ENCODE measurements at regions not wholly inside any gene's neighbourhood (a gene's known extent, or its start where the extent isn't known, plus 50 kb on each side); places are given as distances from the start of the nearest gene placed in this dataset.

DNA sequence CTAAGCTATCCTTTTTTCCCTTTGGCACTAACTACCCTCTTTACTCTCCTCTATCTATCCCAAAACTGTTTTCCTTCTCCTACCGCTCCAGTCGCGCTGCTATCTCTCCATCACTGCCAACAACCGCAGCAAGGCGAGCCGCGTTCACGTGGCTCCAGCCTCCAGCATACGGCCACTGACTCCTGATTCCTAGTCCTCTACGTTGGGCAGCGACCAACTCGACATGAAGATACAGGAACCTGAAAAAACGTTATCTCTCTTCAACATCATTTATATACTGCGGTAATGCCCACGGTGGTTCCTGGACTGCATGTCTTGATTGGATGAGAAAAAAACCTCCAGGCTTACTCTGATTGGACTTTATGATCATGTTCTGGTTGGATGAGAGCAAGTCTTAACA lies 129.5 kb downstream of the ZNF716 start:
- WGBS, 2 experiments (ENCODE audit: extremely low coverage in 1 of 2, insufficient coverage in 1 of 2, insufficient read length in 1 of 2, insufficient replicate concordance in 2 of 2, low coverage in 1 of 2, low lambda C conversion rate in 2 of 2, missing lambda C conversion rate in 1 of 2): 86% methylated on average over 15 of the region's 15 CpGs; no CpG with 5 or more reads in 1 of the 2 experiments
- no peak overlapping the region for H2BK20ac ChIP-seq (ENCODE audit: low read length)
- no peak overlapping the region for H3K9ac ChIP-seq (replicated peaks in 1 of 4; ENCODE audit: extremely low read depth in 1 of 4, low read depth in 3 of 4, low read length in 3 of 4)
- H3K56ac ChIP-seq (replicated peaks; ENCODE audit: insufficient read length, low read depth, low read length): no peak overlapping the region
- H3K18ac ChIP-seq (ENCODE audit: extremely low read depth, low read length): no peak overlapping the region
- no peaks in the 10 kb centered on the region for H3K4me1 ChIP-seq (replicated peaks in 1 of 4; ENCODE audit: control insufficient read depth in 3 of 4, insufficient read depth in 4 of 4, low read length in 3 of 4)
- H3K36me3 ChIP-seq (ENCODE audit: control insufficient read depth in 2 of 4, insufficient read depth in 4 of 4, low read length in 3 of 4): no peaks in the 10 kb centered on the region
- no peak overlapping the region for H2BK120ac ChIP-seq (replicated peaks; ENCODE audit: low read depth, low read length)
- no peaks in the 10 kb centered on the region for H3K79me2 ChIP-seq (ENCODE audit: control insufficient read depth in 1 of 2, insufficient read depth in 2 of 2, low read length in 2 of 2)
- H3K27me3 ChIP-seq (replicated peaks in 1 of 4; ENCODE audit: control insufficient read depth in 3 of 4, extremely low read depth in 1 of 4, insufficient read depth in 3 of 4, low read length in 3 of 4): no peaks in the 10 kb centered on the region
- CTCF ChIA-PET (ENCODE audit: partially characterized antibody): no interaction called here
- no peak overlapping the region for H3K23ac ChIP-seq (ENCODE audit: insufficient read length)
- H2BK15ac ChIP-seq (ENCODE audit: low read length): no peak overlapping the region
- no peaks in the 10 kb centered on the region for H4K20me1 ChIP-seq (replicated peaks in 1 of 2; ENCODE audit: control insufficient read depth in 1 of 2, insufficient read depth in 2 of 2, low read length in 2 of 2)
- no peak overlapping the region for H4K91ac ChIP-seq (replicated peaks; ENCODE audit: insufficient read length, low read length)
- H4K8ac ChIP-seq (ENCODE audit: extremely low read depth, insufficient read depth, low read length): no peak overlapping the region
- H2BK12ac ChIP-seq (ENCODE audit: low read depth, low read length): no peak overlapping the region
- H3K9me3 ChIP-seq (ENCODE audit: insufficient read depth in 2 of 2, low read depth in 1 of 2, low read length in 1 of 2): peaks cover 20 to 42% of the 10 kb centered on the region in 2 experiments; a peak in 3 of 4 replicates
- no peak overlapping the region for H2BK5ac ChIP-seq (ENCODE audit: low read depth, low read length)
- no peak overlapping the region for H2AFZ ChIP-seq (ENCODE audit: low read length)
- H3K4ac ChIP-seq (replicated peaks; ENCODE audit: insufficient read length, low read depth, low read length): no peak overlapping the region
- no peak overlapping the region for H2AK5ac ChIP-seq (ENCODE audit: low read depth, low read length)
- no peak overlapping the region for H3K27ac ChIP-seq (ENCODE audit: low read depth, low read length)
- POLR2A ChIA-PET (ENCODE audit: partially characterized antibody): no interaction called here
- H3K79me1 ChIP-seq (ENCODE audit: low read depth, low read length): no peaks in the 10 kb centered on the region
- FAIRE-seq: no peak
- no peak overlapping the region for H4K5ac ChIP-seq (ENCODE audit: insufficient read length, low read depth, low read length)
- no peak for DNase-seq (ENCODE audit: low read depth in 1 of 2, low spot score in 2 of 2)
- H3K4me2 ChIP-seq (ENCODE audit: insufficient read depth in 1 of 2, low read depth in 2 of 2, low read length in 2 of 2): no peak overlapping the region
- no peak overlapping the region for H3K4me3 ChIP-seq (ENCODE audit: extremely low read depth in 1 of 4, insufficient read depth in 2 of 4, low read depth in 3 of 4, low read length in 4 of 4)
- H3K14ac ChIP-seq (ENCODE audit: insufficient read length): no peak overlapping the region
- H3K23me2 ChIP-seq (ENCODE audit: low read depth, low read length): no peaks in the 10 kb centered on the region
- TF ChIP-seq FOSL1 (IDR thresholded peaks at IDR 0.05; ENCODE audit: insufficient read depth, low read depth, low read length) (no peak), HDAC2 (IDR thresholded peaks at IDR 0.05; ENCODE audit: borderline replicate concordance in 1 of 2, low read depth in 2 of 2, low read length in 2 of 2) (no peak), TEAD4 (IDR thresholded peaks at IDR 0.05; ENCODE audit: low read depth, low read length) (no peak), SAP30 (IDR thresholded peaks at IDR 0.05; ENCODE audit: insufficient read depth, insufficient replicate concordance, low read length) (no peak), KDM4A (IDR thresholded peaks at IDR 0.05; ENCODE audit: low read depth, low read length, severe bottlenecking) (no peak), YY1 (IDR thresholded peaks at IDR 0.05; ENCODE audit: low read depth, low read length) (no peak), SIN3A (conservative IDR thresholded peaks at IDR 0.05 in 1 of 2, IDR thresholded peaks at IDR 0.05 in 1 of 2; ENCODE audit: low read depth in 1 of 2, low read length in 2 of 2) (no peak), JUN (IDR thresholded peaks at IDR 0.05; ENCODE audit: low read depth, low read length) (no peak), RXRA (IDR thresholded peaks at IDR 0.05; ENCODE audit: insufficient read depth, low read depth, low read length) (no peak), KDM5A (IDR thresholded peaks at IDR 0.05; ENCODE audit: low read length) (no peak), PHF8 (conservative IDR thresholded peaks at IDR 0.05; ENCODE audit: low read depth, low read length) (no peak)
- TF ChIP-seq, protein P1, sequence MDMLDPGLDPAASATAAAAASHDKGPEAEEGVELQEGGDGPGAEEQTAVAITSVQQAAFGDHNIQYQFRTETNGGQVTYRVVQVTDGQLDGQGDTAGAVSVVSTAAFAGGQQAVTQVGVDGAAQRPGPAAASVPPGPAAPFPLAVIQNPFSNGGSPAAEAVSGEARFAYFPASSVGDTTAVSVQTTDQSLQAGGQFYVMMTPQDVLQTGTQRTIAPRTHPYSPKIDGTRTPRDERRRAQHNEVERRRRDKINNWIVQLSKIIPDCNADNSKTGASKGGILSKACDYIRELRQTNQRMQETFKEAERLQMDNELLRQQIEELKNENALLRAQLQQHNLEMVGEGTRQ (IDR thresholded peaks at IDR 0.05; ENCODE audit: low read length): no peak
